Stimulated activated CD4-positive, alpha-beta T cell treated with anti-CD3 and anti-CD28 coated beads, Interleukin-4, amount 100 ng/mL, for 1 hour (primary cell): ENCODE measurements at regions not wholly inside any gene's neighbourhood (a gene's known extent, or its start where the extent isn't known, plus 50 kb on each side); places are given as distances from the start of the nearest gene placed in this dataset.
"Not testable (repeated sequence)": the region's sequence is repeated elsewhere in the genome, so short reads cannot be mapped to it uniquely, and the experiment has no call there.

Source experiments
- DNase-seq: peaks from one replicate; pipeline ENCODE4 v3.0.0-alpha.2; 2020

- no peak for DNase-seq
Observed at GRCh38 chr5:124905256-124906130, 159.1 kb upstream of the ZNF608 start.

GRCh38 chr5:124906339-124907097 lies 160.1 kb upstream of the ZNF608 start:
- DNase-seq = no peak

- DNase-seq = no peak
Observed at GRCh38 chr5:124907098-124907644, 160.7 kb upstream of the ZNF608 start.

GRCh38 chr5:124908581-124909451 lies 162.4 kb upstream of the ZNF608 start:
- DNase-seq = no peak

GRCh38 chr5:124909734-124910133 lies 163.3 kb upstream of the ZNF608 start:
- DNase-seq = no peak

GRCh38 chr5:124910354-124911016 lies 164.0 kb upstream of the ZNF608 start:
- no peak for DNase-seq

- DNase-seq = no peak
Observed at GRCh38 chr5:124912638-124913328, 166.3 kb upstream of the ZNF608 start.

- DNase-seq = no peak
Observed at GRCh38 chr5:124913329-124913653, 166.9 kb upstream of the ZNF608 start.

- DNase-seq = not testable (repeated sequence)
Observed at GRCh38 chr5:124916313-124916712, 169.9 kb upstream of the ZNF608 start.

- no peak for DNase-seq
Observed at GRCh38 chr5:124918618-124919017, 172.2 kb upstream of the ZNF608 start.

- DNase-seq = no peak
Observed at GRCh38 chr5:124919076-124919475, 172.6 kb upstream of the ZNF608 start.

GRCh38 chr5:124919747-124920525 lies 173.5 kb upstream of the ZNF608 start:
- no peak for DNase-seq

GRCh38 chr5:124920909-124921666 lies 174.6 kb upstream of the ZNF608 start:
- no peak for DNase-seq

- no peak for DNase-seq
Observed at GRCh38 chr5:124921694-124922093, 175.3 kb upstream of the ZNF608 start.

- DNase-seq = no peak
Observed at GRCh38 chr5:124922255-124922975, 176.0 kb upstream of the ZNF608 start.

- no peak for DNase-seq
Observed at GRCh38 chr5:124923131-124923530, 176.7 kb upstream of the ZNF608 start.

- no peak for DNase-seq
Observed at GRCh38 chr5:124924729-124925128, 178.3 kb upstream of the ZNF608 start.

- no peak for DNase-seq
Observed at GRCh38 chr5:124927735-124928134, 181.3 kb upstream of the ZNF608 start.

- no peak for DNase-seq
Observed at GRCh38 chr5:124929000-124929399, 182.6 kb upstream of the ZNF608 start.
